ENCODE measurements at regions not wholly inside any gene's neighbourhood (a gene's known extent, or its start where the extent isn't known, plus 50 kb on each side); places are given as distances from the start of the nearest gene placed in this dataset.

- no peak for TF ChIP-seq POLR2A (IDR thresholded peaks at IDR 0.05)
- no peak for TF ChIP-seq CTCF (IDR thresholded peaks at IDR 0.05)
Measured at GRCh38 chr2:186927185-186927866, 78.4 kb upstream of the ZSWIM2 start.

Data from body of pancreas (tissue), 4 donors.